ENCODE measurements at regions not wholly inside any gene's neighbourhood (a gene's known extent, or its start where the extent isn't known, plus 50 kb on each side); places are given as distances from the start of the nearest gene placed in this dataset.

DNA sequence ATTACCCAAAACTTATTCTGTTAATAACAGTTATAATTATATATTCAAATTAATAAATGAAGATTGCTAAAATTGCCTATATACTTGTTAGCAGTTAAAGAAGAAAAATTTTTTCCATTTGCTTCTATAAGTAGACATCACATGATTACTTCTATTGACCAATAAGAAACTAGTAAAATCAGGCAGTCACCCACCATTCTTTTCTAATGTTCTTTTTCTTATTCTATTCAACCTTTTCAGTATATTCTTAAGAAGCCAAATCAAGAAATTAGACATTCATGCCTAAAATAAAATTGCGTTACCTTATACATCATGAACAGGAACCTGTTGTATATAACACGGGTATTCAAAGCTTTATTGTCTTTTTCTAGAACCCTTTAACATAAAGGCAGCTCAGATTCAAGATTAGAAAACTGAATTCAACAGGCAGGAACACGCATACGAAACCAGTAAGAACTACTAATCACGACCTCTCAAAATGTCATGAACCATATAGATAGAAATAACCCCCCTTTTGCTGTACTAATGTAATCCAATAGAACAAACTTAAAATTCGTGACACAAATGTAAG is 568.1 kb upstream of the DIPK2B start:
- TF ChIP-seq, protein P1, sequence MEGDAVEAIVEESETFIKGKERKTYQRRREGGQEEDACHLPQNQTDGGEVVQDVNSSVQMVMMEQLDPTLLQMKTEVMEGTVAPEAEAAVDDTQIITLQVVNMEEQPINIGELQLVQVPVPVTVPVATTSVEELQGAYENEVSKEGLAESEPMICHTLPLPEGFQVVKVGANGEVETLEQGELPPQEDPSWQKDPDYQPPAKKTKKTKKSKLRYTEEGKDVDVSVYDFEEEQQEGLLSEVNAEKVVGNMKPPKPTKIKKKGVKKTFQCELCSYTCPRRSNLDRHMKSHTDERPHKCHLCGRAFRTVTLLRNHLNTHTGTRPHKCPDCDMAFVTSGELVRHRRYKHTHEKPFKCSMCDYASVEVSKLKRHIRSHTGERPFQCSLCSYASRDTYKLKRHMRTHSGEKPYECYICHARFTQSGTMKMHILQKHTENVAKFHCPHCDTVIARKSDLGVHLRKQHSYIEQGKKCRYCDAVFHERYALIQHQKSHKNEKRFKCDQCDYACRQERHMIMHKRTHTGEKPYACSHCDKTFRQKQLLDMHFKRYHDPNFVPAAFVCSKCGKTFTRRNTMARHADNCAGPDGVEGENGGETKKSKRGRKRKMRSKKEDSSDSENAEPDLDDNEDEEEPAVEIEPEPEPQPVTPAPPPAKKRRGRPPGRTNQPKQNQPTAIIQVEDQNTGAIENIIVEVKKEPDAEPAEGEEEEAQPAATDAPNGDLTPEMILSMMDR (IDR thresholded peaks at IDR 0.05), result no peak
- TF ChIP-seq POLR2A (IDR thresholded peaks at IDR 0.05) (no peak), EP300 (IDR thresholded peaks at IDR 0.05) (no peak), POLR2AphosphoS5 (IDR thresholded peaks at IDR 0.05) (no peak)
